Endothelial cell (in vitro differentiated cells): ENCODE measurements at regions not wholly inside any gene's neighbourhood (a gene's known extent, or its start where the extent isn't known, plus 50 kb on each side); places are given as distances from the start of the nearest gene placed in this dataset.

Experiments
- DNase-seq: peaks from one replicate; pipeline ENCODE4 v3.0.0; 2021; ENCODE audit warnings: low spot score
- H3K27ac Mint-ChIP-seq: one replicate; pipeline ENCODE4 v1.8.0; 2021; ENCODE audit warnings: mixed read lengths, inconsistent platforms; ENCODE audit not compliant: unreplicated experiment
- H3K27me3 Mint-ChIP-seq: one replicate; pipeline ENCODE4 v1.8.0; 2021; ENCODE audit warnings: mild to moderate bottlenecking, moderate library complexity, mixed read lengths, inconsistent platforms; ENCODE audit not compliant: unreplicated experiment
- H3K36me3 Mint-ChIP-seq: one replicate; pipeline ENCODE4 v1.8.0; 2021; ENCODE audit warnings: mild to moderate bottlenecking, low read depth, mixed read lengths, inconsistent platforms; ENCODE audit not compliant: unreplicated experiment
- H3K4me1 Mint-ChIP-seq: one replicate; pipeline ENCODE4 v1.8.0; 2021; ENCODE audit warnings: mild to moderate bottlenecking, mixed read lengths, inconsistent platforms; ENCODE audit not compliant: unreplicated experiment
- H3K4me3 Mint-ChIP-seq: one replicate; pipeline ENCODE4 v1.8.0; 2021; ENCODE audit warnings: mild to moderate bottlenecking, mixed read lengths, inconsistent platforms; ENCODE audit not compliant: unreplicated experiment
- H3K9me3 Mint-ChIP-seq: one replicate; pipeline ENCODE4 v1.8.0; 2021; ENCODE audit warnings: mixed read lengths, inconsistent platforms; ENCODE audit not compliant: unreplicated experiment
- CTCF ChIP-seq: fragments of 200-600 bp; sonication (generic); IDR thresholded peaks from one replicate; pipeline ENCODE4 v1.5.0; 2021; ENCODE audit warnings: antibody characterized with exemption; ENCODE audit not compliant: unreplicated experiment

DNA sequence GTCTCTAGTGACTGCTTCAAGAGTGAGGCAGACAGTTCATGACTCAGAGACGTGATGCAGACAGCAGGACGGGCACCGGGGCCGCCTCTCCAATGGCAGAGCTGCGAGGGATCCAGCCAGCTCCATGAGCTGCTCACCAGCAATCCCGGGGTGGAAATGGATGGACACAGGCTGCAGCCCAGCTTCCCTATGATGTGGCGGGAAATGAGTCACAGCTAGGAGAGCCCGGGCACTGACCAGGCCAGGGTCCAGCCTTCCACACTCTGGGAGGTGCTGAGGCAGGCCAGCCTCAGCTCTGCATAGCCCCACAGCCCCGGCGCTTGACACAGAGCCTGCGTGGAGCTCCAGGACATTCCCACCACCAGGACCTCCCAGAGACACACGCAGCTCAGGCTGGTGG, 244.8 kb upstream of the IRX2 start:
- no peaks in the 10 kb centered on the region for H3K4me1 Mint-ChIP-seq
- H3K36me3 Mint-ChIP-seq = peaks cover 9% of the 10 kb centered on the region
- H3K27ac Mint-ChIP-seq = no peak overlapping the region
- peaks cover 4% of the 10 kb centered on the region for H3K9me3 Mint-ChIP-seq
- no peak for TF ChIP-seq CTCF
- no peak for DNase-seq
- H3K4me3 Mint-ChIP-seq = no peak overlapping the region
- H3K27me3 Mint-ChIP-seq = peaks cover 3% of the 10 kb centered on the region

DNA sequence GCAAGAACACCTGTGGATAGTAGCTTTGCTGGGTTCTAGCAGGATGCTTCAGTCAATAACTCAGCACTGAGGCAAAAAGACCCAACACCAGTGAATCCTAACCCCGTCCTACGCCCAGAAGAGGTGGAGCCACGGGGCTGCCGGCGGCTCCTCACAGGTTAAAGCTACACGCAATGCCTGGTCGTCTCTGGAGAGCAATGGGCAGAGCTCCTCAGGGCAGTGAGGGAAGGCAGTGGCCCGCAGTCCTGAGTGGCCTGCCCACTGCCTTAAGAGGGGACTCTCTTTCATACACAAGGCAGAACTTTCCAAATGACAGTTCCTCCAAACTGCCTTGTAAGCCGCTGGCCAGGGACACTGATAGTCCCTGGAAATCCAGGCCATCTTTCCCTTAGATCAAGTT, 244.2 kb upstream of the IRX2 start:
- no peak overlapping the region for H3K27ac Mint-ChIP-seq
- H3K4me1 Mint-ChIP-seq = no peaks in the 10 kb centered on the region
- peaks cover 4% of the 10 kb centered on the region for H3K9me3 Mint-ChIP-seq

DNA sequence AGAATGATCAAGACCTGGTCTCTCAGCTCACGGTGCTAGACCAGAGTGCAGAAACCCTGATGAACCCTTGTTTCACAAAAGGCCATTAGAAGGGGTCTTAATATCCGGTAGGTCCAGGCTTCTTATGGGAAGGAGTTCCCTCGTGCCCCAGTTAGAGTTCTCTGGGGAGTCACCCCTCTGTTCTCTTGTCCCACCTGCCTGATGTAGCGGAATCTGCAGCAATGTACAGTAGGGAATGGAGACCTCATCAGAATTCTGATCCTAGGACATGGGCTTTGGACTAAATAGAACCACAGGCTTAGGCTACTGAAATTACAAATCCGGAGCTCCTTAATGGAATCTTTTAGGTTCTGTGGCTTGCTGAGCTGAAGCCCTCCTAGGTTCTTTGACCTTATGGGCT, 243.6 kb upstream of the IRX2 start:
- TF ChIP-seq CTCF = no peak

More for the DNA sequence above, 244.2 kb upstream of the IRX2 start:
- peaks cover 3% of the 10 kb centered on the region for H3K27me3 Mint-ChIP-seq
- no peak for TF ChIP-seq CTCF
- H3K36me3 Mint-ChIP-seq = peaks cover 7% of the 10 kb centered on the region
- H3K4me3 Mint-ChIP-seq = no peak overlapping the region
- DNase-seq = no peak

GRCh38 chr5:2993771-2994170, 242.3 kb upstream of the IRX2 start:
- Mint-ChIP-seq H3K27ac (no peak overlapping the region), H3K9me3 (peaks cover 4% of the 10 kb centered on the region), H3K36me3 (peaks cover 4% of the 10 kb centered on the region), H3K4me1 (no peaks in the 10 kb centered on the region), H3K4me3 (no peak overlapping the region), H3K27me3 (peaks cover 3% of the 10 kb centered on the region)
- TF ChIP-seq CTCF = no peak
- DNase-seq = no peak

More for the DNA sequence above, 243.6 kb upstream of the IRX2 start:
- H3K4me3 Mint-ChIP-seq = no peak overlapping the region
- peaks cover 2% of the 10 kb centered on the region for H3K27me3 Mint-ChIP-seq
- H3K27ac Mint-ChIP-seq = no peak overlapping the region
- peaks cover 4% of the 10 kb centered on the region for H3K9me3 Mint-ChIP-seq
- H3K36me3 Mint-ChIP-seq = peaks cover 4% of the 10 kb centered on the region
- H3K4me1 Mint-ChIP-seq = no peaks in the 10 kb centered on the region
- no peak for DNase-seq

GRCh38 chr5:2993301-2993700, 241.8 kb upstream of the IRX2 start:
- no peaks in the 10 kb centered on the region for H3K4me1 Mint-ChIP-seq
- TF ChIP-seq CTCF = no peak
- no peak for DNase-seq
- H3K36me3 Mint-ChIP-seq = peaks cover 4% of the 10 kb centered on the region
- H3K4me3 Mint-ChIP-seq = no peak overlapping the region
- H3K9me3 Mint-ChIP-seq = peaks cover 4% of the 10 kb centered on the region
- no peak overlapping the region for H3K27ac Mint-ChIP-seq
- peaks cover 3% of the 10 kb centered on the region for H3K27me3 Mint-ChIP-seq
